Muscle layer of duodenum (tissue), 2 donors: ENCODE measurements at regions not wholly inside any gene's neighbourhood (a gene's known extent, or its start where the extent isn't known, plus 50 kb on each side); places are given as distances from the start of the nearest gene placed in this dataset.

ENCODE experiments used
- H3K27ac ChIP-seq: one replicate; pipeline ENCODE4 v1.7.0; 2013; ENCODE audit warnings: mild to moderate bottlenecking, low read length
- H3K27me3 ChIP-seq: one replicate; pipeline ENCODE4 v1.7.0; 2013; ENCODE audit warnings: low read depth, mild to moderate bottlenecking, control low read depth, low read length
- H3K36me3 ChIP-seq, 2 donors: one replicate each; pipeline ENCODE4 v1.7.0; 2013; ENCODE audit warnings: low read length in 2 of 2, control low read depth in 1 of 2, mild to moderate bottlenecking in 1 of 2; ENCODE audit not compliant: insufficient read depth in 2 of 2, control insufficient read depth in 1 of 2
- H3K4me1 ChIP-seq, 2 donors: one replicate each; pipeline ENCODE4 v1.7.0; 2013; ENCODE audit warnings: low read length in 2 of 2, mild to moderate bottlenecking in 2 of 2, control low read depth in 1 of 2, moderate library complexity in 1 of 2; ENCODE audit not compliant: insufficient read depth in 2 of 2, control insufficient read depth in 1 of 2
- H3K4me3 ChIP-seq, 2 donors: one replicate each; pipeline ENCODE4 v1.7.0; 2013; ENCODE audit warnings: low read length in 2 of 2, low read depth in 1 of 2, mild to moderate bottlenecking in 1 of 2
- H3K9me3 ChIP-seq, 2 donors: one replicate each; pipeline ENCODE4 v1.7.0; 2013; ENCODE audit warnings: low read length in 2 of 2, control low read depth in 1 of 2, mild to moderate bottlenecking in 1 of 2; ENCODE audit not compliant: control insufficient read depth in 1 of 2
- donor health status: healthy.

GRCh38 chr1:182186757-182187146, 125.2 kb upstream of the ZNF648 start:
- no peaks in the 10 kb centered on the region for H3K36me3 ChIP-seq
- no peak overlapping the region for H3K4me3 ChIP-seq
- H3K9me3 ChIP-seq, result no peaks in the 10 kb centered on the region
- no peaks in the 10 kb centered on the region for H3K27me3 ChIP-seq
- no peak overlapping the region for H3K27ac ChIP-seq
- no peaks in the 10 kb centered on the region for H3K4me1 ChIP-seq

DNA sequence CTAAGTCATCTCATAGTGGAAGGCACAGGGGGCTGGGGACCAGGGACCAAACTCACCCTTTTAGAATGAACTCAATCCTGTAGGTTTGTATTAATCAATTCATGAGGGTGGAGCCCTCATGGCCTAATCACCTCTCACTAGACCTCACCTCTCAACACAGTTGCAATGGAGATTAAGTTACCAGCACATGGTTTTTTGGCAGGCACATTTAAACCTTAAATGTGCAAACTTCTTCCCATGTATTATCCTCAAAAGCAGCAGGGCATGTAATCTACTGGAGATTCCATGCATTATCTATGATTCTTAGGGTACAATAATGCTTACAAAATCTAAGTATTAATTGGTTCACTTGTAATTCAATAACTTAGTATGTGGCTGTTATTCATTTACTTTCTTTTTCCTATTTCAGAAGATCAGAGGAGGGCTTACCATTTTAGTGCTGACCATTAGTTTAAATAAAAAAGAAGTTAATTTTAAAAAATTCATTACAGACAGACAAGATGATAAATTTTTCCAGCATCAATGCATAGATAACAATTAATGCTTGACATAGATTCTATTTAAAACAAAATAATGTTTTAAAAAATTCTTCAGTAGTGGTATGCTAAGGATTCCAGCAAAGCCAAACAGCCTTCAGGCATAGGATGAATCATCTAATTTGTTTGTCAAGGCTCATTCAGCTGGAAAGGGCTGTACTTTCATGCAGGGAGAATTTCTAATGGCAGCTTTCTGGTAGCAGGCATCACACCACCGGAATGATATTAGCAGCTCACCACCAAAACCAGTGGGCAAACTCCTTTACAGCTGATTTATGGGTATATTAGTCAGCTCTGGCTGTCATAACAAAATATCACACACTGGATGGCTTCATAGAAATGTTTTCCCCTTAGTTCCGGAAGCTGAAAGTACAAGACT, 124.6 kb upstream of the ZNF648 start:
- no peak overlapping the region for H3K27ac ChIP-seq
- no peaks in the 10 kb centered on the region for H3K27me3 ChIP-seq
- H3K9me3 ChIP-seq, result no peaks in the 10 kb centered on the region
- no peaks in the 10 kb centered on the region for H3K36me3 ChIP-seq
- no peaks in the 10 kb centered on the region for H3K4me1 ChIP-seq
- no peak overlapping the region for H3K4me3 ChIP-seq

GRCh38 chr1:182185136-182185535, 123.6 kb upstream of the ZNF648 start:
- Histone ChIP-seq H3K9me3 (no peaks in the 10 kb centered on the region), H3K27me3 (no peaks in the 10 kb centered on the region), H3K27ac (no peak overlapping the region), H3K36me3 (no peaks in the 10 kb centered on the region), H3K4me1 (no peaks in the 10 kb centered on the region), H3K4me3 (no peak overlapping the region)

- Histone ChIP-seq H3K27ac (no peak overlapping the region), H3K36me3 (no peaks in the 10 kb centered on the region), H3K9me3 (no peaks in the 10 kb centered on the region), H3K4me1 (no peaks in the 10 kb centered on the region), H3K27me3 (no peaks in the 10 kb centered on the region), H3K4me3 (no peak overlapping the region)
Observed at GRCh38 chr1:182183606-182184005, 122.1 kb upstream of the ZNF648 start.

- H3K36me3 ChIP-seq, result no peaks in the 10 kb centered on the region
- no peaks in the 10 kb centered on the region for H3K4me1 ChIP-seq
- H3K27ac ChIP-seq, result no peak overlapping the region
- H3K9me3 ChIP-seq, result no peaks in the 10 kb centered on the region
- H3K4me3 ChIP-seq, result no peak overlapping the region
- H3K27me3 ChIP-seq, result no peaks in the 10 kb centered on the region
Observed at GRCh38 chr1:182182311-182182710, 120.8 kb upstream of the ZNF648 start.

DNA sequence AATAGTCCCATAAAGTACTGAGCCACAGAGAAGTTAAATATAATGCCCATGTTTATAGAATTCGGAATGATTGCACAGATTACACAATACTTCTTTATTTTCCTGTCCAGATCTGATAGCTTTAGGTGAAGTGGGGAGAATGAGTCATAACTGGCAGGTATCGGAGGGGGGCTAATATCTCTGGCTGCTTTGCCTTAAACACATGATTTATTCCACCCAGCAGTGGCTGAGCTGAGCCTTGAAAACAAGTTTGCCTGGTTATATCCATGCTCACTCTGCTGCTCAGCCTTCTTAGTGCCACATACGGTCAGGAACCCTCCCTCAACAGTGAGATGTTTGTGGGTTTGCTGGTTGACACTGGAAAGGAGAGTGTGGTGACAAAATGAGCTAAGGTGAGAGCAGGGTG, 119.7 kb upstream of the ZNF648 start:
- Histone ChIP-seq H3K9me3 (no peaks in the 10 kb centered on the region), H3K4me3 (no peak overlapping the region), H3K4me1 (no peaks in the 10 kb centered on the region), H3K36me3 (no peaks in the 10 kb centered on the region), H3K27me3 (no peaks in the 10 kb centered on the region), H3K27ac (no peak overlapping the region)

DNA sequence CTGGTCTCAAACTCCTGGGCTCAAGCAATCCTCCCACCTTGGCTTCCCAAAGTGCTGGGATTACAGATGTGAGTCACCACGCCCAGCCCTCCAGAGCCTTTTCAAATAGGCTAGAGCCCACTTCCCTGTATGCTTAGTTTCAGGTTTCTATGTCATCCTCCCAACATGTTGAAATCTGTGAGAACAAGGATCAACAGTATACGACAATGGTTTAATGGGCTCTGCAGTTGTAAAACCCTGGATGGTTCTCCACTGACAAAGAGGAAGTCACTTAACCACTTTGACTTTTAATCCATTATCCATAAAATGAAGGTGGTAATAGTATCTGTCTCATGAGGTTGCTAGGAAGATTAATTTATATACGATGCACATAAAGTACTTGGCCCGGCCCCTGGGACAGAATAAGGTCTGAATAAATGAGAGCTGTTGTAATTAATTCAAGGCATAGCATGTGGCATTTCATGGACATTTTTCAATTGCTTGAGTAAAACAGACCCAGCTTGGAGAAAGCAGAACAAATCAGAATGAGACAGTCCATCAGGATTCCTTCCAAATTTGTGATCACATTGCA, 113.9 kb upstream of the ZNF648 start:
- no peaks in the 10 kb centered on the region for H3K36me3 ChIP-seq
- no peak overlapping the region for H3K4me3 ChIP-seq
- no peaks in the 10 kb centered on the region for H3K9me3 ChIP-seq
- H3K27me3 ChIP-seq, result no peaks in the 10 kb centered on the region
- peaks cover 9 to 10% of the 10 kb centered on the region in 2 donors for H3K4me1 ChIP-seq
- no peak overlapping the region for H3K27ac ChIP-seq

- no peaks in the 10 kb centered on the region for H3K27me3 ChIP-seq
- no peaks in the 10 kb centered on the region for H3K9me3 ChIP-seq
- no peaks in the 10 kb centered on the region for H3K36me3 ChIP-seq
- H3K27ac ChIP-seq, result peak overlapping the region; percentile 57
- H3K4me1 ChIP-seq, result peaks cover 9 to 10% of the 10 kb centered on the region in 2 donors
- H3K4me3 ChIP-seq, result no peak overlapping the region
Observed at GRCh38 chr1:182174513-182174855, 113.0 kb upstream of the ZNF648 start.

DNA sequence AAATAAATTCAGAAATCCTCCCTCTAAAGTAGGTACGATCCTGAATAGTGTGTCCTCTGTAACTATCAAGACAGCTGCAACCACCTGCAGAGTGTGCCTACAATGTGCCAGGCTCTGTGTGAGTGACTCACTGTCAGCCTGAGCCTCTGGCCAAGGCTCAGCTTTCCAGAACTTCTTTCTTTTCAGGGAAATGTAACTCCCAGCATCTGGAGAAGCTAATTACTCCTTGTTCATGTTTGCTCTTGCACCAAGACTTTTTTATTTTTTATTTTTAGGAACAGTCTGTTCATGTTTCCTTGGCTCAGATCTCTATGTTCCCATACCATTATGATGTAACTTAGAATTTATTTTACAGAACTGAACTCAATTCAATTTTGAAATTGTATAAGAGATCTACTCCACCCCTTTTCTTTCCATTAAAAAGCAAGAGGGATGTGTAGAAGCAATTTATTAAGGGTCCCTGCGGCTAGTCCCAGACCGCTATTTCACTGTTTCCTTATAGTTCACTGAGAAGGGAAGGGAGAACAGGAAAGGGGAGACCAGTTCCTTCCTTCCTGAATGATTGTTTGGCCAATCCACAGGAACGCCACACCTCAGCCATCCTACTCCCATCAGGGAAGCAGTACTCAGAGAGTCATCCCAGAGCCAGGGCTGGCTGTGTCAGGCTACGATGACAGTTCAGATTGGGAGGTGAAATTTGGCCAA, 112.4 kb upstream of the ZNF648 start:
- no peak overlapping the region for H3K4me3 ChIP-seq
- no peaks in the 10 kb centered on the region for H3K9me3 ChIP-seq
- H3K27ac ChIP-seq, result peak overlapping the region; percentile 57
- H3K27me3 ChIP-seq, result no peaks in the 10 kb centered on the region
- H3K36me3 ChIP-seq, result no peaks in the 10 kb centered on the region
- H3K4me1 ChIP-seq, result peaks cover 9 to 10% of the 10 kb centered on the region in 2 donors

DNA sequence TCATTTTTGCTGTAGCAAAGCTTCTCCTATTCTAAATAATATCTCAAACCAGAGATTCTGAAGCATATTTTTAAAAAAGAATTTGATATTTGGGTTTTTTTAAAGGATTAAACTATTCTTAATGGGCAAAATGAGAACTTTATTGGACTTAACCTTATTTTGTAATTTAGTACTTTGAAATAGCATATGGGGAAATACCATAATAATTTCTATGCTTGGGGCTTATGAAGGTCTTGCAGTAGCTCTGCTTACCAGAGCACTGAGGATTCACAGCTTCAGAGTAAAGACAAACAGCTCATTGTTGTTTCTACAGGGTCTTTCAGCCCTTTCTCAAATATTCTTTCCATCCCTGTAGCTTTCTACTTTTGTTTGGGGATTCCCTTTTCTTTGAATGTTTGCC, 111.2 kb upstream of the ZNF648 start:
- H3K4me3 ChIP-seq, result no peak overlapping the region
- no peak overlapping the region for H3K27ac ChIP-seq
- H3K4me1 ChIP-seq, result peaks cover 9 to 10% of the 10 kb centered on the region in 2 donors
- H3K9me3 ChIP-seq, result no peaks in the 10 kb centered on the region
- H3K27me3 ChIP-seq, result no peaks in the 10 kb centered on the region
- no peaks in the 10 kb centered on the region for H3K36me3 ChIP-seq

DNA sequence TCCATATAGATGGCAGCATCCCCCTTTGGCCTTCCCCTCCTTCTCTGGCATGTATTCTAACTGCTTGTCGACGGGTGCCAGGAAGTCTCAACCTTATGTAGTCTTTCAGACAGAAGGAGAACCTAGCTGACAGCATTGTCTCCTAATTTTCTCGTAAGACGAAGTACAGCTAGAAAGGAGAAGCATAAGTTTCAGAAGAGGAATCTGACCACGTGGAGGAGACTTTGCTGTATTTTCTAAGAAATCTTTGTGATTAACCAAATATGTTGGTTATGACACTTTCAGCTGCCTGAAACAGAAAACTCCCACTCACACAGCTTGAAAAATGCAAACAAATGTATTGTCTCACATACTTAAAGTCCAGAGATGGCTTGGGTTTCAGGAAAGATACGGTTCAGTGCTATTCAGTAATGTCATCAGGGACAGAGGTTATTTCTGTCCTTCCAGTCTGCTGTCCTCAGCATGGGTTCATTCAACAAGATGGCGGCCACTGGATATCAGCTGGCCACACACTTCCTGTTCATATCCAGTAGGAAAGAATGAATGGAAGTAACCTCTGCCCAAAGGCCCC, 109.5 kb upstream of the ZNF648 start:
- Histone ChIP-seq H3K27me3 (no peaks in the 10 kb centered on the region), H3K36me3 (no peaks in the 10 kb centered on the region), H3K4me3 (no peak overlapping the region), H3K4me1 (peaks cover 9 to 10% of the 10 kb centered on the region in 2 donors), H3K9me3 (no peaks in the 10 kb centered on the region), H3K27ac (peak overlapping the region; percentile 32)
